ENCODE measurements at regions not wholly inside any gene's neighbourhood (a gene's known extent, or its start where the extent isn't known, plus 50 kb on each side); places are given as distances from the start of the nearest gene placed in this dataset.
"Not testable (repeated sequence)": the region's sequence is repeated elsewhere in the genome, so short reads cannot be mapped to it uniquely, and the experiment has no call there.

- DNase-seq (ENCODE audit: low read depth in 3 of 3), result no peak
Observed at GRCh38 chr2:16368951-16369350, 296.7 kb downstream of the CYRIA start.

- no peak for DNase-seq (ENCODE audit: low read depth in 3 of 3)
Observed at GRCh38 chr2:16368328-16368727, 297.3 kb downstream of the CYRIA start.

GRCh38 chr2:16365366-16365765 lies 300.3 kb downstream of the CYRIA start:
- no peak for DNase-seq (ENCODE audit: low read depth in 3 of 3)

DNA sequence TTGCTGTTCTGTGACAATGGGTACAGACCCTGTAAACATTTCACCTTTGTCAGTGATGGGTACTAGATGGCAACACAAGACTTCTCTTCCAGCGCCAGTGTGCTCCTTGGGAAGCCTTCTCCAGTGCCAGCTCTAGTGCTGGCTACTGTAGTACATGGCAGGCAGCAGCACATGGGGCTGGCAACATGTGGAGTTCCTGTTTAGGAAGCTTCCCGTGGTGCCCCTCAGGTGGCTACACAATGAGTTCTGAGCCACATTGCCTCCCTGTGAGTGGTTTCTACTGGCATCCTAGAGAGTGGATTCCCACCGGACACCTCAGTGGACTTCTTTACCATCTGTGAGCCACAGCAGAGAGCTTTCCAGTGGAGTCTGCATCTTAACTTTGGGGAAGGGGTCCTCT lies 302.1 kb downstream of the CYRIA start:
- no peak for DNase-seq (ENCODE audit: low read depth in 3 of 3)

DNA sequence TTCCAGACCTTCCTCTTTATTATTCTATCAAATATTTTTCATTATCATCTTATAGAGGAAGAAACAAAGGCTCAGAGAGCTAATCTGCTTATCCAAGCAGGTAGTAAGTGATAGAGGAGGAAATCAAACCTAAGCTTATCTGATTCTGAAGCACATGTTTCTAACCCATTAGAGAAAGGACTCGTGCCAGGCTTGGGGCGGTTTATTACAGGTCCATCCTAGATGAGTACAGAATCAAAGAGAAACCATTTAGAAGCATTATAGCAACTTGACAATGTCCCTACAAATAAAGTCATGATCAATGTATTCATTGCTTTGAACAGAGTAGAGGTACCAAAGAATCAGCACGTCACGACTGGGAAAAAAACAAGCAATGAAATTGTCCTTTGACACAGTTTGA lies 303.0 kb downstream of the CYRIA start:
- no peak for DNase-seq (ENCODE audit: low read depth in 3 of 3)

DNA sequence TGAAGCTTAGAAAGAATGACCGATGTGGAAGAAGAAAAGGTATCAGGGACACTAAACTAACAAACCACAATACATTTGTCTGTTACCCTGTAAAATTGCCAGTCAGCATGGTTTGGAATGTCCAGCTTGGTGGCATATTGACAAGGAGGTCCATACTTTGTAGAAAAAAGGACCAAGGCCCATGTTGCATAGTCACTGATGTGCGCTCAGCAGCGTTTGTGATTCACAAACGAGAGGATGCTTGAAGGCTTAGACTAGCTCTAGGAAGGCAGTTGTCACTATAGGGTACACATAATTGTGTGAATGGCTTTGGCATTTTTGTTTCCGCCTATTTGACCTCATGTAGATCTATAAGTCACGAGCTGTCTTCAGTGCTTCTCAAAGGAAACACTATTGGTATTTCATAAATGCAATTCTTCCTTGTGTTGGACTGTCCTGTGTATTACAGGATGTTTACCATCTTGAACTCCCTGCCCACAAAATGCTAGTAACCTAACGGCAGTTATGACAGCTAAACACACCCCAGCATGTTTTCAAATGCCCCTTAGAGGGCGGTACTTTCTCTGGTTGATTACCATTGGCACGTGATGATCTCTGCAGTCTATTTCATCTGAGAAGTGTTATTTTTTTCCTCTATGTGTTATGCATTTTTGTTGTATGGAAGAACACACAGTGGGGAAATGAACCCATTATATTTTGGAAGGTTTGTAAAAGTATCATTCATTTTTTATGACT lies 304.2 kb downstream of the CYRIA start:
- DNase-seq (ENCODE audit: low read depth in 3 of 3), result no peak

GRCh38 chr2:16359961-16360360 lies 305.7 kb downstream of the CYRIA start:
- DNase-seq (ENCODE audit: low read depth in 3 of 3), result no peak

DNA sequence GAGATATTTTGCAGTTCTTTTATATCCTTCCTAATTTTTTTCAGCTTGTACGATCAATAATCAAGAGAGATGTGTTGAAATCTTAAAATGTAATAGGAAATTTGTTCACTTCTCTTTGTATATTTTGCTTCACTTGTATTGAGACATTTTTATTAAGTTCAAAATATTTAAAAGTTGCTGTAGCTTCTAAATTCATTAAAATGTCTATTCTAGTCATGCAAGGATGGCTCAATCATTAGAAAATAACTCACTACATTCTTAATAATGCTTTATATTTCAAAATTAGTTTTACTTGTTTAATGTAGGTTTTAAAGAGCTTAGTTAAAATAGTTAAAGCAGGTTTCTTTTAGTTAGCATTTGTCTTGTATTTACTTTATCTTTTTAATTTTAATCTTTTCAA lies 308.4 kb downstream of the CYRIA start:
- no peak for DNase-seq (ENCODE audit: low read depth in 3 of 3)

GRCh38 chr2:16351541-16351940 lies 314.1 kb downstream of the CYRIA start:
- no peak for DNase-seq (ENCODE audit: low read depth in 3 of 3)

GRCh38 chr2:16351137-16351536 lies 314.5 kb downstream of the CYRIA start:
- no peak for DNase-seq (ENCODE audit: low read depth in 3 of 3)

- DNase-seq (ENCODE audit: low read depth in 3 of 3), result no peak
Observed at GRCh38 chr2:16350211-16350610, 315.4 kb downstream of the CYRIA start.

GRCh38 chr2:16349811-16350210 lies 315.8 kb downstream of the CYRIA start:
- DNase-seq (ENCODE audit: low read depth in 3 of 3), result no peak

- DNase-seq (ENCODE audit: low read depth in 3 of 3), result no peak
Observed at GRCh38 chr2:16348821-16349515, 316.7 kb downstream of the CYRIA start.

- DNase-seq (ENCODE audit: low read depth in 3 of 3), result no peak
Observed at GRCh38 chr2:16346671-16347070, 319.0 kb downstream of the CYRIA start.

DNA sequence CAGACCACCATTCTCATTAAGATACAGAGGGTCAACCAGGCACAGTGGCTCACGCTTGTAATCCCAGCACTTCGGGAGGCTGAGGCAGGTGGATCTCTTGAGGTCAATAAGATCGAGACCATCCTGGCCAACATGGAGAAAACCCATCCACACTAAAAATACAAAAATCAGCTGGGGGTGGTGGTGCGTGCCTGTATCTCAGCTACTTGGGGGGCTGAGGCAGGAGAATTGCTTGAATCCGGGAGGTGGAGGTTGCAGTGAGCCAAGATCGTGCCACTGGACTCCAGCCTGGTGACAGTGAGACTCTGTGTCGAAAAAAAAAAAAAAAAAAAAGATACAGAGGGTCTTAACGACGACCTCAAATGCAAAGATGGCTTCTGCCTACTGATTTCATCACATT lies 320.4 kb downstream of the CYRIA start:
- not testable (repeated sequence) for DNase-seq (ENCODE audit: low read depth in 3 of 3)

GRCh38 chr2:16339206-16339605 lies 326.4 kb downstream of the CYRIA start:
- no peak for DNase-seq (ENCODE audit: low read depth in 3 of 3)

GRCh38 chr2:16338026-16338425 lies 327.6 kb downstream of the CYRIA start:
- DNase-seq (ENCODE audit: low read depth in 3 of 3), result no peak

DNA sequence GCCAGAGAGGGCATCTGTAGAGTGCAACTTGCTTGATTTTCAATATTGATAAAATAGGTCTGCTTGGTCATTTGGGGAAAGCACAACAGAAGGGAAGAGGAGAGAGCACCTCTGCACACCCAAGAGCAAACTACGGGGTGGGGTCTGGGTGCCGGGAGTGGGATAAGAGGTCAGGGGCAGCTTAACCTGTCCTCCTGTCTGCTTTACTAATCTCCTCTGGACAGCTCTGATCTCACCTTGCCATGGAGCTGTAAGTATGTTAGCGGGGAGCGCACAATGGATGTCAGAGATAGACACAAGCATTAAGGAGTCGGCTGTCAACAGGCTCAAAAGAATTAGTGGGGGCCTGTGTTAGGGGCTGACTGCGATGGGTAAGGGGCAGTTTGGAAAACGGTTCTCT lies 328.7 kb downstream of the CYRIA start:
- no peak for DNase-seq (ENCODE audit: low read depth in 3 of 3)

DNA sequence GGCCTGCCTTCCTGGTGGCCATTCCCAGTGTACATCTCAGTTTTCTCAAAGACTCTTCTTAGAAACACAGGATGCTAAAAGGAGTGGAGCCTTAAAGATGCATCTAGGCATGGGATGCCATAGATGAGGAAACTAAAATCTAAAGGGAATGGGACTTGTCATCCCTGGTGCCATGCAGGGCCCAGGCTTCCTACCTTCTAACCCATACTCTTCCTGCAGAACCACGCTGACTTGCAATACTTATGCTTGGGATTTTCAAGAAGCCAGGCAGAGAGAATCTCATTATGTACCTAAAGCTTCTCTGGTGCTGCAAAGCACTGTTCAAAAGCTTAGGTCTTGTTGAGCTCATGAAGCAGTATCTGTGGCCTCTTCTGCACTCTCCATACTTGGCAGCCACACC lies 329.1 kb downstream of the CYRIA start:
- DNase-seq (ENCODE audit: low read depth in 3 of 3), result no peak

GRCh38 chr2:16335947-16336346 lies 329.7 kb downstream of the CYRIA start:
- DNase-seq (ENCODE audit: low read depth in 3 of 3), result no peak

GRCh38 chr2:16335604-16335930 lies 330.1 kb downstream of the CYRIA start:
- DNase-seq (ENCODE audit: low read depth in 3 of 3), result no peak

DNA sequence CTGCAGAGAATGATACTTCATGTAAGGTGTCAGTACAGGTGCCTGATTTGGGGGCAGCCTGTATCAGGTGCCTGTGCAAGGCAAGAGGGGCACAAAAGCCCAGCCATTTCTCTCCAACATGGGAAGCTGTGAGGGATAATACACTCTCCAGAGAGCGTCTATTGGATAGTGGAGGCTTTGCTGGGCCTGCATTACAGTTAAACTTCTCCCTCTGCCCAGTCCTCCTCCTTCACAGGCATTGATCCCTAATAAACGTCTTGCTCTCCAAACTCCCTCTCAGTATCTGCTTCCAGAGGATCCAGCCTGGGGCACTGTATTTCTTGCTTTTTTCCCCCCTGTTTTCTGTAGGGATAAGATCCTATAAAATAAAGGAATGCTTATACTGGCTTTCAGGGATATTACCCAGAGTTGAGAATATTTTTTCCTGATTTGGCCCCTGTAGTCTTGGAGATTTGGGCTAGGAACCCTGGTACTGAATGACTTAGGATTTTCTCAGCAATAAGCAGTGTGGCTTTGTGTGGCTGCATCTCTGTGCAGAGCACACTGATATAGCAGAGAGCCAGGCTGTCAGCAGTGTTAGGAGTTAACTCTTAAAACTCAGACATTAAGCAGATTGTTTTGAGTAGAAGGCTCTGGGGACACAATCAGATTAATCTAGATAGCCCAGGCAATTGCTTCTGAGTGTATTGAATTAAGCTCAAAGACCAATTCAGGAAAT lies 330.6 kb downstream of the CYRIA start:
- no peak for DNase-seq (ENCODE audit: low read depth in 3 of 3)

- no peak for DNase-seq (ENCODE audit: low read depth in 3 of 3)
Observed at GRCh38 chr2:16334366-16334765, 331.3 kb downstream of the CYRIA start.

Data from stimulated activated CD4-positive, alpha-beta T cell treated with anti-CD3 and anti-CD28 coated beads, TNF-alpha, amount 100 ng/mL, for 4 hours (primary cell).